A673 (cell line): ENCODE measurements at regions not wholly inside any gene's neighbourhood (a gene's known extent, or its start where the extent isn't known, plus 50 kb on each side); places are given as distances from the start of the nearest gene placed in this dataset.

Source experiments
- EZH2 ChIP-seq: fragments of 200-600 bp; sonication (generic); IDR thresholded peaks from 2 replicates; pipeline ENCODE4 v1.6.1; 2017; ENCODE audit warnings: borderline replicate concordance, low read depth, mild to moderate bottlenecking, mixed read lengths, antibody characterized with exemption, low read length; ENCODE audit not compliant: poor library complexity, severe bottlenecking
- TF ChIP-seq, protein P1 (sequence below): fragments of 300-800, 200-600 bp; sonication (generic); conservative IDR thresholded peaks from 2 replicates; pipeline ENCODE4 v1.5.1; 2017; ENCODE audit warnings: low read depth, mild to moderate bottlenecking, antibody characterized with exemption, low read length, moderate library complexity, mixed read lengths

DNA sequence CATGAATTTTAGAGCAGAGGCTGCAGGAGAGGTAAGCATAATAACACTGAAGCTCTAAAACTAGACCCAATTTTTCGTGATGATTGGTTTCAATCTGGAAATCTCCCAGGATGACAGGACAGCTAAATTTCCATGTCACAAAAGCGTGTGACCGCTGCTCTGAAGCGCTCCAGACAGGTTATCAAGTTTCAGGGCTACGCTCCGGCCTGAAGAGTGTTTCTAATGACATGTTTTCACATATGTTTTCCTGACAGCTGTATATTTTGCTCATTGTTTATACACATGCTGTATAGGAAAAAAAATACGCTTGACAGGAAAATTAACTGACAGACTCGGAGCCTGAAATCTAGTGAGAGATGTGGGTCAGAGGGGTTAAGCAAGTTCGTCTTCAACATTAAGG lies 219.8 kb upstream of the BMPER start:
- TF ChIP-seq, protein P1, sequence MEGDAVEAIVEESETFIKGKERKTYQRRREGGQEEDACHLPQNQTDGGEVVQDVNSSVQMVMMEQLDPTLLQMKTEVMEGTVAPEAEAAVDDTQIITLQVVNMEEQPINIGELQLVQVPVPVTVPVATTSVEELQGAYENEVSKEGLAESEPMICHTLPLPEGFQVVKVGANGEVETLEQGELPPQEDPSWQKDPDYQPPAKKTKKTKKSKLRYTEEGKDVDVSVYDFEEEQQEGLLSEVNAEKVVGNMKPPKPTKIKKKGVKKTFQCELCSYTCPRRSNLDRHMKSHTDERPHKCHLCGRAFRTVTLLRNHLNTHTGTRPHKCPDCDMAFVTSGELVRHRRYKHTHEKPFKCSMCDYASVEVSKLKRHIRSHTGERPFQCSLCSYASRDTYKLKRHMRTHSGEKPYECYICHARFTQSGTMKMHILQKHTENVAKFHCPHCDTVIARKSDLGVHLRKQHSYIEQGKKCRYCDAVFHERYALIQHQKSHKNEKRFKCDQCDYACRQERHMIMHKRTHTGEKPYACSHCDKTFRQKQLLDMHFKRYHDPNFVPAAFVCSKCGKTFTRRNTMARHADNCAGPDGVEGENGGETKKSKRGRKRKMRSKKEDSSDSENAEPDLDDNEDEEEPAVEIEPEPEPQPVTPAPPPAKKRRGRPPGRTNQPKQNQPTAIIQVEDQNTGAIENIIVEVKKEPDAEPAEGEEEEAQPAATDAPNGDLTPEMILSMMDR = no peak
- no peak for TF ChIP-seq EZH2
